Stimulated activated naive B cell treated with anti-CD40 and anti-IgM and Interleukin-4, amounts not matched to agents 10 μg/mL and 1 μg/mL and 100 μg/mL, for 72 hours (primary cell): ENCODE measurements at regions not wholly inside any gene's neighbourhood (a gene's known extent, or its start where the extent isn't known, plus 50 kb on each side); places are given as distances from the start of the nearest gene placed in this dataset.

Experiments used
- ATAC-seq, 2 donors: fragments of 150-1000 bp; cut with Tn5 transposase; replicated peaks; 2 replicates each; pipeline ENCODE4 v1.10.0; 2021; ENCODE audit warnings: moderate library complexity in 1 of 2
- DNase-seq: peaks from one replicate; pipeline ENCODE4 v3.0.0; 2021
- H3K27ac Mint-ChIP-seq: one replicate; pipeline ENCODE4 v1.8.0; 2022; ENCODE audit warnings: mild to moderate bottlenecking, mixed read lengths
- H3K27me3 Mint-ChIP-seq, 2 donors: one replicate each; pipeline ENCODE4 v1.8.0; 2022; ENCODE audit warnings: mixed read lengths in 2 of 2
- H3K36me3 Mint-ChIP-seq, 2 donors: one replicate each; pipeline ENCODE4 v1.8.0; 2022; ENCODE audit warnings: mixed read lengths in 2 of 2, mild to moderate bottlenecking in 1 of 2
- H3K4me1 Mint-ChIP-seq, 2 donors: one replicate each; pipeline ENCODE4 v1.8.0; 2022; ENCODE audit warnings: mixed read lengths in 2 of 2, mild to moderate bottlenecking in 1 of 2
- H3K4me3 Mint-ChIP-seq, 2 donors: one replicate each; pipeline ENCODE4 v1.8.0; 2022; ENCODE audit warnings: mild to moderate bottlenecking in 2 of 2, mixed read lengths in 2 of 2, moderate library complexity in 1 of 2
- H3K9me3 Mint-ChIP-seq, 2 donors: one replicate each; pipeline ENCODE4 v1.8.0; 2022; ENCODE audit warnings: mixed read lengths in 2 of 2, mild to moderate bottlenecking in 1 of 2

- H3K36me3 Mint-ChIP-seq = no peaks in the 10 kb centered on the region
- H3K4me3 Mint-ChIP-seq = no peak overlapping the region
- DNase-seq (no peak), ATAC-seq (no peak)
- H3K4me1 Mint-ChIP-seq = peaks cover 0 to 1% of the 10 kb centered on the region in 2 donors
- H3K9me3 Mint-ChIP-seq = peaks cover 15 to 16% of the 10 kb centered on the region in 2 donors
- H3K27ac Mint-ChIP-seq = no peak overlapping the region
- no peaks in the 10 kb centered on the region for H3K27me3 Mint-ChIP-seq
These were observed 50.8 kb upstream of the CACNA2D3 start for GRCh38 chr3:54071601-54072000.

GRCh38 chr3:54069961-54070360, 52.4 kb upstream of the CACNA2D3 start:
- H3K27me3 Mint-ChIP-seq = peaks cover 8 to 9% of the 10 kb centered on the region in 2 donors
- no peak for DNase-seq
- H3K27ac Mint-ChIP-seq = no peak overlapping the region
- ATAC-seq = peak; percentile 34 to 53
- peaks cover 0 to 1% of the 10 kb centered on the region in 2 donors for H3K4me1 Mint-ChIP-seq
- no peak overlapping the region for H3K4me3 Mint-ChIP-seq
- no peaks in the 10 kb centered on the region for H3K36me3 Mint-ChIP-seq
- peaks cover 15 to 16% of the 10 kb centered on the region in 2 donors for H3K9me3 Mint-ChIP-seq

GRCh38 chr3:54067055-54067698, 55.2 kb upstream of the CACNA2D3 start:
- Mint-ChIP-seq H3K27ac (no peak overlapping the region), H3K27me3 (peaks cover 13 to 17% of the 10 kb centered on the region in 2 donors), H3K4me1 (peaks cover 0 to 1% of the 10 kb centered on the region in 2 donors), H3K9me3 (peaks cover 13 to 15% of the 10 kb centered on the region in 2 donors), H3K4me3 (no peak overlapping the region), H3K36me3 (no peaks in the 10 kb centered on the region)
- no peak for DNase-seq
- ATAC-seq = no peak

- Mint-ChIP-seq H3K4me1 (peaks cover 0 to 1% of the 10 kb centered on the region in 2 donors), H3K27me3 (peaks cover 13 to 20% of the 10 kb centered on the region in 2 donors), H3K36me3 (no peaks in the 10 kb centered on the region), H3K27ac (no peak overlapping the region), H3K9me3 (peaks cover 12 to 15% of the 10 kb centered on the region in 2 donors), H3K4me3 (no peak overlapping the region)
- ATAC-seq (no peak), DNase-seq (no peak)
These were observed 56.1 kb upstream of the CACNA2D3 start for GRCh38 chr3:54066253-54066652.

GRCh38 chr3:54065586-54065985, 56.8 kb upstream of the CACNA2D3 start:
- Mint-ChIP-seq H3K36me3 (no peaks in the 10 kb centered on the region), H3K27ac (no peak overlapping the region), H3K9me3 (peaks cover 6 to 10% of the 10 kb centered on the region in 2 donors), H3K27me3 (peaks cover 13 to 20% of the 10 kb centered on the region in 2 donors), H3K4me3 (no peak overlapping the region), H3K4me1 (peaks cover 0 to 1% of the 10 kb centered on the region in 2 donors)
- ATAC-seq (no peak), DNase-seq (no peak)

GRCh38 chr3:54065140-54065539, 57.2 kb upstream of the CACNA2D3 start:
- ATAC-seq (no peak), DNase-seq (no peak)
- H3K36me3 Mint-ChIP-seq = no peaks in the 10 kb centered on the region
- no peak overlapping the region for H3K27ac Mint-ChIP-seq
- peaks cover 2 to 5% of the 10 kb centered on the region in 2 donors for H3K9me3 Mint-ChIP-seq
- no peak overlapping the region for H3K4me3 Mint-ChIP-seq
- peaks cover 0 to under 1% of the 10 kb centered on the region in 2 donors for H3K4me1 Mint-ChIP-seq
- H3K27me3 Mint-ChIP-seq = peaks cover 13 to 20% of the 10 kb centered on the region in 2 donors

- Mint-ChIP-seq H3K9me3 (no peaks in the 10 kb centered on the region), H3K27me3 (peaks cover 13 to 20% of the 10 kb centered on the region in 2 donors), H3K27ac (no peak overlapping the region), H3K4me3 (no peak overlapping the region), H3K4me1 (no peaks in the 10 kb centered on the region), H3K36me3 (no peaks in the 10 kb centered on the region)
- no peak for ATAC-seq
- DNase-seq = no peak
These were observed 57.9 kb upstream of the CACNA2D3 start for GRCh38 chr3:54064486-54064885.

GRCh38 chr3:54062546-54062945, 59.8 kb upstream of the CACNA2D3 start:
- no peaks in the 10 kb centered on the region for H3K36me3 Mint-ChIP-seq

GRCh38 chr3:54056521-54056920, 65.8 kb upstream of the CACNA2D3 start:
- Mint-ChIP-seq H3K36me3 (no peaks in the 10 kb centered on the region), H3K27ac (no peak overlapping the region), H3K4me1 (no peaks in the 10 kb centered on the region), H3K4me3 (no peak overlapping the region), H3K9me3 (no peaks in the 10 kb centered on the region), H3K27me3 (peaks cover 0 to 5% of the 10 kb centered on the region in 2 donors)
- DNase-seq = no peak
- ATAC-seq = no peak

More at GRCh38 chr3:54062546-54062945, 59.8 kb upstream of the CACNA2D3 start:
- no peaks in the 10 kb centered on the region for H3K4me1 Mint-ChIP-seq
- peaks cover 13 to 20% of the 10 kb centered on the region in 2 donors for H3K27me3 Mint-ChIP-seq
- no peak for DNase-seq
- H3K4me3 Mint-ChIP-seq = no peak overlapping the region
- no peak overlapping the region for H3K27ac Mint-ChIP-seq
- no peaks in the 10 kb centered on the region for H3K9me3 Mint-ChIP-seq
- no peak for ATAC-seq

GRCh38 chr3:54053882-54054281, 68.5 kb upstream of the CACNA2D3 start:
- H3K4me1 Mint-ChIP-seq = no peaks in the 10 kb centered on the region
- ATAC-seq = no peak
- no peaks in the 10 kb centered on the region for H3K9me3 Mint-ChIP-seq
- H3K4me3 Mint-ChIP-seq = no peak overlapping the region
- no peaks in the 10 kb centered on the region for H3K36me3 Mint-ChIP-seq
- peaks cover 0 to 5% of the 10 kb centered on the region in 2 donors for H3K27me3 Mint-ChIP-seq
- no peak overlapping the region for H3K27ac Mint-ChIP-seq
- no peak for DNase-seq

- H3K4me1 Mint-ChIP-seq = no peaks in the 10 kb centered on the region
- no peak overlapping the region for H3K4me3 Mint-ChIP-seq
- DNase-seq = no peak
- H3K27ac Mint-ChIP-seq = no peak overlapping the region
- peaks cover 0 to 5% of the 10 kb centered on the region in 2 donors for H3K27me3 Mint-ChIP-seq
- no peaks in the 10 kb centered on the region for H3K9me3 Mint-ChIP-seq
- no peaks in the 10 kb centered on the region for H3K36me3 Mint-ChIP-seq
- no peak for ATAC-seq
These were observed 69.1 kb upstream of the CACNA2D3 start for GRCh38 chr3:54053211-54053610.

- Mint-ChIP-seq H3K9me3 (no peaks in the 10 kb centered on the region), H3K27ac (no peak overlapping the region), H3K4me1 (no peaks in the 10 kb centered on the region), H3K27me3 (no peaks in the 10 kb centered on the region), H3K36me3 (no peaks in the 10 kb centered on the region), H3K4me3 (no peak overlapping the region)
- DNase-seq (no peak), ATAC-seq (no peak)
These were observed 74.8 kb upstream of the CACNA2D3 start for GRCh38 chr3:54047568-54047967.

- H3K4me3 Mint-ChIP-seq = no peak overlapping the region
- DNase-seq (no peak), ATAC-seq (no peak)
- H3K9me3 Mint-ChIP-seq = no peaks in the 10 kb centered on the region
- H3K4me1 Mint-ChIP-seq = no peaks in the 10 kb centered on the region
- no peaks in the 10 kb centered on the region for H3K27me3 Mint-ChIP-seq
- H3K36me3 Mint-ChIP-seq = no peaks in the 10 kb centered on the region
- H3K27ac Mint-ChIP-seq = no peak overlapping the region
These were observed 75.6 kb upstream of the CACNA2D3 start for GRCh38 chr3:54046641-54047214.

- Mint-ChIP-seq H3K27me3 (no peaks in the 10 kb centered on the region), H3K27ac (no peak overlapping the region), H3K4me3 (no peak overlapping the region), H3K36me3 (no peaks in the 10 kb centered on the region), H3K9me3 (no peaks in the 10 kb centered on the region), H3K4me1 (no peaks in the 10 kb centered on the region)
- ATAC-seq = no peak
- no peak for DNase-seq
These were observed 77.1 kb upstream of the CACNA2D3 start for GRCh38 chr3:54045061-54045815.
